ENCODE measurements at regions not wholly inside any gene's neighbourhood (a gene's known extent, or its start where the extent isn't known, plus 50 kb on each side); places are given as distances from the start of the nearest gene placed in this dataset.
"Not testable (repeated sequence)": the region's sequence is repeated elsewhere in the genome, so short reads cannot be mapped to it uniquely, and the experiment has no call there.

DNA sequence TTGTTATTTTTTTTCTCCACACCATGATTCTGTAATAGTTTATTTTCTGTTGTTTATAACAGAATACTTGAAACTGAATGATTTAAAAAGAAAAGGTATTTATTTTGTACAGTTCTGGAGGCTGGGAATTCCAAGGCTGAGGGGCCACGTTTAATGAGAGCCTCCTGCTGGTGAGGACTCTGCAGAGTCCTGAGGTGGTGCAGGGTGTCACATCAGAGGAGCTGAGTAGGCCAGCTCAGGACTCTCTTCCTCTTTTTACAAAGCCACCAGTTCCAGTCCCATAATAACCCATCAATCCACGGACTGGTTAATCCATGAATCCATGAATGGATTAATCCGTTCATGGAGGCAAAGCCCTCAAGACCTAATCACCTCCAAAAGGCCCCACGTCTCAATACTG, 71.6 kb downstream of the TFAP2A start:
- intact Hi-C loops (cut with micrococcal nuclease), result no loop called here

GRCh38 chr6:10341605-10342004, 73.3 kb downstream of the TFAP2A start:
- Histone ChIP-seq H3K4me1 (ENCODE audit: control insufficient read depth in 2 of 2, insufficient read depth in 2 of 2, low read length in 2 of 2) (no peaks in the 10 kb centered on the region), H3K27ac (ENCODE audit: low read depth, low read length) (no peak overlapping the region), H3K9me3 (ENCODE audit: control insufficient read depth in 2 of 3, low read length in 3 of 3) (no peaks in the 10 kb centered on the region), H3K27me3 (ENCODE audit: control insufficient read depth in 2 of 2, insufficient read depth in 2 of 2, low read length in 2 of 2) (no peaks in the 10 kb centered on the region), H3K4me3 (ENCODE audit: low read length) (no peak overlapping the region), H3K36me3 (ENCODE audit: control insufficient read depth in 2 of 3, insufficient read depth in 3 of 3, low read length in 3 of 3) (no peaks in the 10 kb centered on the region)
- ATAC-seq (no peak), DNase-seq (no peak)
- no peaks in the 10 kb centered on the region for H3K36me3 Mint-ChIP-seq
- H3K27ac Mint-ChIP-seq, result no peak overlapping the region
- no peak overlapping the region for H3K4me3 Mint-ChIP-seq
- peaks cover 0 to 7% (median 0%) of the 10 kb centered on the region in 11 donors for H3K9me3 Mint-ChIP-seq
- ChIA-PET CTCF (no interaction called here), POLR2A (no interaction called here)
- H3K4me1 Mint-ChIP-seq, result no peaks in the 10 kb centered on the region
- intact Hi-C loops (cut with micrococcal nuclease), result no loop called here
- peaks cover 0 to 27% (median 6%) of the 10 kb centered on the region in 5 donors for H3K27me3 Mint-ChIP-seq

More for the DNA sequence above, 71.6 kb downstream of the TFAP2A start:
- no peak overlapping the region for H3K4me3 Mint-ChIP-seq
- Histone ChIP-seq H3K27me3 (ENCODE audit: control insufficient read depth in 2 of 2, insufficient read depth in 2 of 2, low read length in 2 of 2) (no peaks in the 10 kb centered on the region), H3K9me3 (ENCODE audit: control insufficient read depth in 2 of 3, low read length in 3 of 3) (no peaks in the 10 kb centered on the region), H3K4me1 (ENCODE audit: control insufficient read depth in 2 of 2, insufficient read depth in 2 of 2, low read length in 2 of 2) (no peaks in the 10 kb centered on the region), H3K4me3 (ENCODE audit: low read length) (no peak overlapping the region), H3K36me3 (ENCODE audit: control insufficient read depth in 2 of 3, insufficient read depth in 3 of 3, low read length in 3 of 3) (no peaks in the 10 kb centered on the region), H3K27ac (ENCODE audit: low read depth, low read length) (no peak overlapping the region)
- peaks cover 0 to 37% (median 8%) of the 10 kb centered on the region in 5 donors for H3K27me3 Mint-ChIP-seq
- peaks cover 0 to 7% (median 0%) of the 10 kb centered on the region in 11 donors for H3K9me3 Mint-ChIP-seq
- ATAC-seq (no peak), DNase-seq (no peak)
- CTCF ChIA-PET, result no interaction called here
- no peaks in the 10 kb centered on the region for H3K4me1 Mint-ChIP-seq
- POLR2A ChIA-PET, result no interaction called here
- H3K36me3 Mint-ChIP-seq, result no peaks in the 10 kb centered on the region
- no peak overlapping the region for H3K27ac Mint-ChIP-seq

DNA sequence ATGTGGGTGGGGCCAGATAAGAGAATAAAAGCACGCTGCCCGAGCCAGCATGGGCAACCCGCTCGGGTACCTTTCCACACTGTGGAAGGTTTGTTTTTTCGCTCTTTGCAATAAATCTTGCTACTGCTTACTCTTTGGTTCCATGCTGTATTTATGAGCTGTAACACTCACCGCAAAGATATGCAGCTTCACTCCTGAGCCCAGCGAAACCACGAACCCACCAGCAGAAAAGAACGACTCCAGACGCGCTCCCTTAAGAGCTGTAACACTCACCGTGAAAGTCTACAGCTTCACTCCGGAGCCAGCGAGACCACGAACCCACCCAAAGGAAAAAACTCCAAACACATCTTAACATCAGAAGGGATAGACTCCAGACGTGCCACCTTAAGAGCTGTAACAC, 76.7 kb downstream of the TFAP2A start:
- no peaks in the 10 kb centered on the region for H3K27me3 ChIP-seq (ENCODE audit: control insufficient read depth in 2 of 2, insufficient read depth in 2 of 2, low read length in 2 of 2)
- H3K4me1 Mint-ChIP-seq, result no peaks in the 10 kb centered on the region

GRCh38 chr6:10337376-10337775, 77.5 kb downstream of the TFAP2A start:
- H3K4me1 ChIP-seq (ENCODE audit: control insufficient read depth in 2 of 2, insufficient read depth in 2 of 2, low read length in 2 of 2); H3K36me3 ChIP-seq (ENCODE audit: control insufficient read depth in 2 of 3, insufficient read depth in 3 of 3, low read length in 3 of 3); H3K4me1 Mint-ChIP-seq; H3K27ac Mint-ChIP-seq; H3K27me3 ChIP-seq (ENCODE audit: control insufficient read depth in 2 of 2, insufficient read depth in 2 of 2, low read length in 2 of 2); H3K4me3 Mint-ChIP-seq; POLR2A ChIA-PET; H3K36me3 Mint-ChIP-seq; H3K4me3 ChIP-seq (ENCODE audit: low read length); DNase-seq; ATAC-seq; H3K9me3 Mint-ChIP-seq; intact Hi-C loops (cut with micrococcal nuclease); H3K9me3 ChIP-seq (ENCODE audit: control insufficient read depth in 2 of 3, low read length in 3 of 3); H3K27ac ChIP-seq (ENCODE audit: low read depth, low read length); CTCF ChIA-PET: not testable (repeated sequence)
- peaks cover 0 to 16% (median 5%) of the 10 kb centered on the region in 5 donors for H3K27me3 Mint-ChIP-seq

More for the DNA sequence above, 76.7 kb downstream of the TFAP2A start:
- Histone ChIP-seq H3K36me3 (ENCODE audit: control insufficient read depth in 2 of 3, insufficient read depth in 3 of 3, low read length in 3 of 3) (no peaks in the 10 kb centered on the region), H3K27ac (ENCODE audit: low read depth, low read length) (no peak overlapping the region), H3K4me1 (ENCODE audit: control insufficient read depth in 2 of 2, insufficient read depth in 2 of 2, low read length in 2 of 2) (no peaks in the 10 kb centered on the region), H3K4me3 (ENCODE audit: low read length) (no peak overlapping the region), H3K9me3 (ENCODE audit: control insufficient read depth in 2 of 3, low read length in 3 of 3) (no peaks in the 10 kb centered on the region)
- Mint-ChIP-seq H3K4me3 (no peak overlapping the region), H3K27ac (no peak overlapping the region), H3K27me3 (peaks cover 0 to 17% (median 6%) of the 10 kb centered on the region in 5 donors), H3K36me3 (no peaks in the 10 kb centered on the region), H3K9me3 (peaks cover 0 to 5% (median 0%) of the 10 kb centered on the region in 11 donors)
- no peak for ATAC-seq
- CTCF ChIA-PET, result no interaction called here
- POLR2A ChIA-PET, result no interaction called here
- intact Hi-C loops (cut with micrococcal nuclease), result no loop called here
- no peak for DNase-seq

- no peak overlapping the region for H3K4me3 Mint-ChIP-seq
- H3K27me3 Mint-ChIP-seq, result peaks cover 0 to 10% (median 5%) of the 10 kb centered on the region in 5 donors
- H3K4me3 ChIP-seq (ENCODE audit: low read length), result no peak overlapping the region
- ATAC-seq (no peak), DNase-seq (no peak)
- ChIA-PET CTCF (no interaction called here), POLR2A (no interaction called here)
- H3K27me3 ChIP-seq (ENCODE audit: control insufficient read depth in 2 of 2, insufficient read depth in 2 of 2, low read length in 2 of 2), result no peaks in the 10 kb centered on the region
- H3K36me3 Mint-ChIP-seq, result no peaks in the 10 kb centered on the region
- H3K27ac ChIP-seq (ENCODE audit: low read depth, low read length), result no peak overlapping the region
- no peaks in the 10 kb centered on the region for H3K9me3 ChIP-seq (ENCODE audit: control insufficient read depth in 2 of 3, low read length in 3 of 3)
- no peaks in the 10 kb centered on the region for H3K4me1 ChIP-seq (ENCODE audit: control insufficient read depth in 2 of 2, insufficient read depth in 2 of 2, low read length in 2 of 2)
- intact Hi-C loops (cut with micrococcal nuclease), result no loop called here
- no peaks in the 10 kb centered on the region for H3K36me3 ChIP-seq (ENCODE audit: control insufficient read depth in 2 of 3, insufficient read depth in 3 of 3, low read length in 3 of 3)
- H3K9me3 Mint-ChIP-seq, result peaks cover 0 to 5% (median 0%) of the 10 kb centered on the region in 11 donors
- H3K27ac Mint-ChIP-seq, result no peak overlapping the region
- H3K4me1 Mint-ChIP-seq, result no peaks in the 10 kb centered on the region
Measured at GRCh38 chr6:10332111-10332510, 82.8 kb downstream of the TFAP2A start.

GRCh38 chr6:10331334-10331968, 83.4 kb downstream of the TFAP2A start:
- no peak overlapping the region for H3K27ac Mint-ChIP-seq
- peaks cover 0 to 5% (median 4%) of the 10 kb centered on the region in 5 donors for H3K27me3 Mint-ChIP-seq
- ATAC-seq, result no peak
- Histone ChIP-seq H3K27ac (ENCODE audit: low read depth, low read length) (no peak overlapping the region), H3K4me1 (ENCODE audit: control insufficient read depth in 2 of 2, insufficient read depth in 2 of 2, low read length in 2 of 2) (no peaks in the 10 kb centered on the region), H3K9me3 (ENCODE audit: control insufficient read depth in 2 of 3, low read length in 3 of 3) (no peaks in the 10 kb centered on the region), H3K4me3 (ENCODE audit: low read length) (no peak overlapping the region), H3K27me3 (ENCODE audit: control insufficient read depth in 2 of 2, insufficient read depth in 2 of 2, low read length in 2 of 2) (no peaks in the 10 kb centered on the region), H3K36me3 (ENCODE audit: control insufficient read depth in 2 of 3, insufficient read depth in 3 of 3, low read length in 3 of 3) (no peaks in the 10 kb centered on the region)
- no peaks in the 10 kb centered on the region for H3K36me3 Mint-ChIP-seq
- ChIA-PET POLR2A (no interaction called here), CTCF (no interaction called here)
- DNase-seq, result no peak
- no peaks in the 10 kb centered on the region for H3K9me3 Mint-ChIP-seq
- intact Hi-C loops (cut with micrococcal nuclease), result no loop called here
- H3K4me3 Mint-ChIP-seq, result no peak overlapping the region
- no peaks in the 10 kb centered on the region for H3K4me1 Mint-ChIP-seq

- Mint-ChIP-seq H3K27ac (no peak overlapping the region), H3K4me1 (no peaks in the 10 kb centered on the region), H3K9me3 (no peaks in the 10 kb centered on the region), H3K27me3 (peaks cover 0 to 5% (median 4%) of the 10 kb centered on the region in 5 donors), H3K4me3 (no peak overlapping the region), H3K36me3 (no peaks in the 10 kb centered on the region)
- ATAC-seq (no peak), DNase-seq (no peak)
- ChIA-PET POLR2A (no interaction called here), CTCF (no interaction called here)
- intact Hi-C loops (cut with micrococcal nuclease), result no loop called here
- no peak overlapping the region for H3K4me3 ChIP-seq (ENCODE audit: low read length)
- no peaks in the 10 kb centered on the region for H3K27me3 ChIP-seq (ENCODE audit: control insufficient read depth in 2 of 2, insufficient read depth in 2 of 2, low read length in 2 of 2)
- no peak overlapping the region for H3K27ac ChIP-seq (ENCODE audit: low read depth, low read length)
- H3K4me1 ChIP-seq (ENCODE audit: control insufficient read depth in 2 of 2, insufficient read depth in 2 of 2, low read length in 2 of 2), result no peaks in the 10 kb centered on the region
- H3K9me3 ChIP-seq (ENCODE audit: control insufficient read depth in 2 of 3, low read length in 3 of 3), result no peaks in the 10 kb centered on the region
- H3K36me3 ChIP-seq (ENCODE audit: control insufficient read depth in 2 of 3, insufficient read depth in 3 of 3, low read length in 3 of 3), result no peaks in the 10 kb centered on the region
Measured at GRCh38 chr6:10330515-10330914, 84.4 kb downstream of the TFAP2A start.
